HEK293 (cell line): ENCODE measurements at regions not wholly inside any gene's neighbourhood (a gene's known extent, or its start where the extent isn't known, plus 50 kb on each side); places are given as distances from the start of the nearest gene placed in this dataset.

Experiments used
- FEZF1 ChIP-seq: fragments of 450-650 bp; formaldehyde crosslinking; IDR thresholded peaks from 2 replicates; pipeline ENCODE4 v1.5.1; 2016; ENCODE audit warnings: missing biosample characterization, missing genetic modification characterization
- IKZF3 ChIP-seq: fragments of 450-650 bp; IDR thresholded peaks from 2 replicates; pipeline ENCODE4 v1.5.0; 2018; ENCODE audit warnings: missing biosample characterization, mild to moderate bottlenecking, missing genetic modification characterization, moderate library complexity
- MYNN ChIP-seq: fragments of 450-650 bp; formaldehyde crosslinking; IDR thresholded peaks from 2 replicates; pipeline ENCODE4 v1.5.1; 2016; ENCODE audit warnings: missing biosample characterization, missing genetic modification characterization, borderline replicate concordance
- PRDM4 ChIP-seq: fragments of 450-650 bp; formaldehyde crosslinking; IDR thresholded peaks from 2 replicates; pipeline ENCODE4 v1.5.1; 2017; ENCODE audit warnings: missing biosample characterization, missing genetic modification characterization
- REPIN1 ChIP-seq: fragments of 450-650 bp; formaldehyde crosslinking; IDR thresholded peaks from 2 replicates; pipeline ENCODE4 v1.5.1; 2017; ENCODE audit warnings: missing biosample characterization, missing genetic modification characterization, low read depth
- SP7 ChIP-seq: fragments of 450-650 bp; formaldehyde crosslinking; IDR thresholded peaks from 2 replicates; pipeline ENCODE4 v1.5.1; 2016; ENCODE audit warnings: missing biosample characterization, missing genetic modification characterization
- TRIM28 ChIP-seq: IDR thresholded peaks from 2 replicates; pipeline ENCODE4 v1.6.1; 2011; ENCODE audit warnings: low read length, control low read depth, borderline replicate concordance
- ZBTB44 ChIP-seq: fragments of 450-650 bp; IDR thresholded peaks from 2 replicates; pipeline ENCODE4 v1.5.1; 2018; ENCODE audit warnings: missing biosample characterization, mild to moderate bottlenecking, missing genetic modification characterization
- ZEB2 ChIP-seq: fragments of 450-650 bp; formaldehyde crosslinking; IDR thresholded peaks from 2 replicates; pipeline ENCODE4 v1.5.1; 2016; ENCODE audit warnings: missing biosample characterization, missing genetic modification characterization
- ZFHX2 ChIP-seq: fragments of 450-650 bp; formaldehyde crosslinking; conservative IDR thresholded peaks from 2 replicates; pipeline ENCODE4 v1.5.1; 2016; ENCODE audit warnings: missing biosample characterization, missing genetic modification characterization
- ZIC2 ChIP-seq: fragments of 450-650 bp; formaldehyde crosslinking; IDR thresholded peaks from 2 replicates; pipeline ENCODE4 v1.5.1; 2016; ENCODE audit warnings: missing biosample characterization, missing genetic modification characterization
- ZNF18 ChIP-seq: fragments of 450-650 bp; formaldehyde crosslinking; IDR thresholded peaks from 2 replicates; pipeline ENCODE4 v1.5.1; 2016; ENCODE audit warnings: missing biosample characterization, missing genetic modification characterization
- ZNF184 ChIP-seq: fragments of 450-650 bp; IDR thresholded peaks from 2 replicates; pipeline ENCODE4 v1.5.1; 2018; ENCODE audit warnings: missing biosample characterization, mild to moderate bottlenecking, missing genetic modification characterization
- ZNF341 ChIP-seq: fragments of 450-650 bp; formaldehyde crosslinking; IDR thresholded peaks from 2 replicates; pipeline ENCODE4; 2016; ENCODE audit warnings: low read depth, missing biosample characterization, missing genetic modification characterization
- ZNF514 ChIP-seq: fragments of 450-650 bp; formaldehyde crosslinking; IDR thresholded peaks from 2 replicates; pipeline ENCODE4 v1.5.1; 2016; ENCODE audit warnings: missing biosample characterization, missing genetic modification characterization
- ZNF596 ChIP-seq: fragments of 450-650 bp; IDR thresholded peaks from 2 replicates; pipeline ENCODE4 v1.5.0; 2018; ENCODE audit warnings: missing biosample characterization, mild to moderate bottlenecking, missing genetic modification characterization, moderate library complexity
- ZNF600 ChIP-seq: fragments of 450-650 bp; formaldehyde crosslinking; IDR thresholded peaks from 2 replicates; pipeline ENCODE4 v1.5.1; 2016; ENCODE audit warnings: missing biosample characterization, missing genetic modification characterization
- ZNF610 ChIP-seq: fragments of 450-650 bp; formaldehyde crosslinking; IDR thresholded peaks from 2 replicates; pipeline ENCODE4 v1.5.1; 2016; ENCODE audit warnings: missing biosample characterization, missing genetic modification characterization, borderline replicate concordance
- ZNF629 ChIP-seq: fragments of 450-650 bp; formaldehyde crosslinking; IDR thresholded peaks from 2 replicates; pipeline ENCODE4 v1.5.1; 2017; ENCODE audit warnings: missing biosample characterization, missing genetic modification characterization
- ZNF658 ChIP-seq: fragments of 450-650 bp; formaldehyde crosslinking; IDR thresholded peaks from 2 replicates; pipeline ENCODE4; 2016; ENCODE audit warnings: missing biosample characterization, missing genetic modification characterization
- ZNF704 ChIP-seq: fragments of 450-650 bp; formaldehyde crosslinking; IDR thresholded peaks from 2 replicates; pipeline ENCODE4 v1.5.1; 2016; ENCODE audit warnings: missing biosample characterization, missing genetic modification characterization
- ZNF768 ChIP-seq: fragments of 450-650 bp; formaldehyde crosslinking; IDR thresholded peaks from 2 replicates; pipeline ENCODE4 v1.5.1; 2018; ENCODE audit warnings: missing biosample characterization, mild to moderate bottlenecking, missing genetic modification characterization
- ZNF843 ChIP-seq: fragments of 450-650 bp; formaldehyde crosslinking; IDR thresholded peaks from 2 replicates; pipeline ENCODE4 v1.5.1; 2016; ENCODE audit warnings: missing biosample characterization, missing genetic modification characterization
- ZSCAN30 ChIP-seq: fragments of 450-650 bp; IDR thresholded peaks from 2 replicates; pipeline ENCODE4 v1.5.1; 2018; ENCODE audit warnings: missing biosample characterization, mild to moderate bottlenecking, missing genetic modification characterization, moderate library complexity
- TF ChIP-seq, protein P1 (sequence below): fragments of 450-650 bp; formaldehyde crosslinking; IDR thresholded peaks from 2 replicates; pipeline ENCODE4 v1.5.1; 2016; ENCODE audit warnings: missing biosample characterization, missing genetic modification characterization
- TF ChIP-seq, protein P2 (sequence below): fragments of 450-650 bp; formaldehyde crosslinking; IDR thresholded peaks from 2 replicates; pipeline ENCODE4 v1.5.0; 2017; ENCODE audit warnings: missing biosample characterization, missing genetic modification characterization, borderline replicate concordance
- TF ChIP-seq, protein P3 (sequence below): fragments of 450-650 bp; formaldehyde crosslinking; IDR thresholded peaks from 2 replicates; pipeline ENCODE4 v1.5.1; 2016; ENCODE audit warnings: missing biosample characterization, missing genetic modification characterization

- TF ChIP-seq ZNF658 (tag by site-specific recombination) (no peak), IKZF3 (tag by site-specific recombination) (peak; percentile 44; the same call in 1 of the 2 replicates), ZIC2 (tag by site-specific recombination) (peak; percentile 55), ZNF704 (no peak), MYNN (no peak), ZNF843 (peak; percentile 77), ZFHX2 (tag by site-specific recombination) (0 out of 2 replicates have a peak, but pooled peaks have one; percentile 15), ZNF629 (peak; percentile 82), TRIM28 (peak; percentile 90), ZNF610 (peak; percentile 70; the same call in 1 of the 2 replicates), REPIN1 (no peak), ZNF341 (tag by site-specific recombination) (peak; percentile 19; the same call in 1 of the 2 replicates), ZSCAN30 (tag by site-specific recombination) (peak; percentile 59; the same call in 1 of the 2 replicates), ZNF184 (tag by site-specific recombination) (peak; percentile 73; the same call in 1 of the 2 replicates), ZNF596 (no peak), ZBTB44 (tag by site-specific recombination) (peak; percentile 40; the same call in 1 of the 2 replicates), ZNF18 (tag by site-specific recombination) (no peak), ZNF514 (no peak), ZEB2 (peak; percentile 75), PRDM4 (tag by site-specific recombination) (peak; percentile 49; the same call in 1 of the 2 replicates), ZNF600 (tag by site-specific recombination) (peak; percentile 49; the same call in 1 of the 2 replicates), SP7 (tag by site-specific recombination) (peak; percentile 93), FEZF1 (tag by site-specific recombination) (peak; percentile 1; the same call in 1 of the 2 replicates), ZNF768 (tag by site-specific recombination) (no peak)
- TF ChIP-seq, protein P1, sequence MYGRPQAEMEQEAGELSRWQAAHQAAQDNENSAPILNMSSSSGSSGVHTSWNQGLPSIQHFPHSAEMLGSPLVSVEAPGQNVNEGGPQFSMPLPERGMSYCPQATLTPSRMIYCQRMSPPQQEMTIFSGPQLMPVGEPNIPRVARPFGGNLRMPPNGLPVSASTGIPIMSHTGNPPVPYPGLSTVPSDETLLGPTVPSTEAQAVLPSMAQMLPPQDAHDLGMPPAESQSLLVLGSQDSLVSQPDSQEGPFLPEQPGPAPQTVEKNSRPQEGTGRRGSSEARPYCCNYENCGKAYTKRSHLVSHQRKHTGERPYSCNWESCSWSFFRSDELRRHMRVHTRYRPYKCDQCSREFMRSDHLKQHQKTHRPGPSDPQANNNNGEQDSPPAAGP (tag by site-specific recombination), result peak; percentile 81
- TF ChIP-seq, protein P2, sequence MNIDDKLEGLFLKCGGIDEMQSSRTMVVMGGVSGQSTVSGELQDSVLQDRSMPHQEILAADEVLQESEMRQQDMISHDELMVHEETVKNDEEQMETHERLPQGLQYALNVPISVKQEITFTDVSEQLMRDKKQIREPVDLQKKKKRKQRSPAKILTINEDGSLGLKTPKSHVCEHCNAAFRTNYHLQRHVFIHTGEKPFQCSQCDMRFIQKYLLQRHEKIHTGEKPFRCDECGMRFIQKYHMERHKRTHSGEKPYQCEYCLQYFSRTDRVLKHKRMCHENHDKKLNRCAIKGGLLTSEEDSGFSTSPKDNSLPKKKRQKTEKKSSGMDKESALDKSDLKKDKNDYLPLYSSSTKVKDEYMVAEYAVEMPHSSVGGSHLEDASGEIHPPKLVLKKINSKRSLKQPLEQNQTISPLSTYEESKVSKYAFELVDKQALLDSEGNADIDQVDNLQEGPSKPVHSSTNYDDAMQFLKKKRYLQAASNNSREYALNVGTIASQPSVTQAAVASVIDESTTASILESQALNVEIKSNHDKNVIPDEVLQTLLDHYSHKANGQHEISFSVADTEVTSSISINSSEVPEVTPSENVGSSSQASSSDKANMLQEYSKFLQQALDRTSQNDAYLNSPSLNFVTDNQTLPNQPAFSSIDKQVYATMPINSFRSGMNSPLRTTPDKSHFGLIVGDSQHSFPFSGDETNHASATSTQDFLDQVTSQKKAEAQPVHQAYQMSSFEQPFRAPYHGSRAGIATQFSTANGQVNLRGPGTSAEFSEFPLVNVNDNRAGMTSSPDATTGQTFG (tag by site-specific recombination), result no peak
- TF ChIP-seq, protein P3, sequence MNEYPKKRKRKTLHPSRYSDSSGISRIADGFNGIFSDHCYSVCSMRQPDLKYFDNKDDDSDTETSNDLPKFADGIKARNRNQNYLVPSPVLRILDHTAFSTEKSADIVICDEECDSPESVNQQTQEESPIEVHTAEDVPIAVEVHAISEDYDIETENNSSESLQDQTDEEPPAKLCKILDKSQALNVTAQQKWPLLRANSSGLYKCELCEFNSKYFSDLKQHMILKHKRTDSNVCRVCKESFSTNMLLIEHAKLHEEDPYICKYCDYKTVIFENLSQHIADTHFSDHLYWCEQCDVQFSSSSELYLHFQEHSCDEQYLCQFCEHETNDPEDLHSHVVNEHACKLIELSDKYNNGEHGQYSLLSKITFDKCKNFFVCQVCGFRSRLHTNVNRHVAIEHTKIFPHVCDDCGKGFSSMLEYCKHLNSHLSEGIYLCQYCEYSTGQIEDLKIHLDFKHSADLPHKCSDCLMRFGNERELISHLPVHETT (tag by site-specific recombination), result no peak; the same call in 1 of the 2 replicates
Observed at GRCh38 chr6:168157272-168158212, 78.5 kb upstream of the FRMD1 start (continued).
